K562 (cell line): ENCODE measurements at regions not wholly inside any gene's neighbourhood (a gene's known extent, or its start where the extent isn't known, plus 50 kb on each side); places are given as distances from the start of the nearest gene placed in this dataset.

Experiments used
- BRCA1 ChIP-seq, 2 experiments: fragments of 450-650 bp in 1 of 2; sonication (generic) in 1 of 2; formaldehyde crosslinking in 1 of 2; IDR thresholded peaks; 2 replicates each; pipeline versions ENCODE4 v1.5.0 to v1.6.1; 2017 to 2020; ENCODE audit warnings: mild to moderate bottlenecking in 1 of 2, missing genetic modification reagents in 1 of 2
- CREB1 ChIP-seq, 2 experiments: sonication (generic) in 1 of 2; formaldehyde crosslinking in 1 of 2; IDR thresholded peaks; 2 replicates each; pipeline versions ENCODE4 v1.6.1 to v1.8.0; 2012 to 2022; ENCODE audit warnings: inconsistent platforms in 1 of 2, mild to moderate bottlenecking in 1 of 2, missing genetic modification reagents in 1 of 2, moderate library complexity in 1 of 2
- ERF ChIP-seq: fragments of 450-650 bp; formaldehyde crosslinking; IDR thresholded peaks from 2 replicates; pipeline ENCODE4 v1.4.0; 2020; ENCODE audit warnings: mild to moderate bottlenecking, mixed read lengths
- EZH2 ChIP-seq: IDR thresholded peaks from 2 replicates; pipeline ENCODE4 v1.6.1; 2012; ENCODE audit warnings: low read depth, mild to moderate bottlenecking, inconsistent platforms, low read length, borderline replicate concordance
- GABPA ChIP-seq: fragments of 200-800 bp; sonication (Bioruptor generic); conservative IDR thresholded peaks from 2 replicates; pipeline ENCODE4 v1.6.1; 2016; ENCODE audit warnings: low read depth, missing genetic modification characterization, missing compliant biosample characterization
- NCOA2 ChIP-seq, 2 experiments: fragments of 450-650 bp; IDR thresholded peaks; 2 replicates each; pipeline ENCODE4 v1.6.1; 2018; ENCODE audit warnings: mild to moderate bottlenecking in 2 of 2, moderate library complexity in 1 of 2; ENCODE audit not compliant: partially characterized antibody in 2 of 2
- NFE2L1 ChIP-seq: fragments of 450-650 bp; IDR thresholded peaks from 2 replicates; pipeline ENCODE4 v1.6.1; 2016; ENCODE audit warnings: missing genetic modification characterization, low read depth, mild to moderate bottlenecking, missing compliant biosample characterization, moderate library complexity, borderline replicate concordance
- PML ChIP-seq: IDR thresholded peaks from 2 replicates; pipeline ENCODE4 v1.6.1; 2012; ENCODE audit warnings: low read length, inconsistent platforms
- RBFOX2 ChIP-seq: fragments of 200-400 bp; formaldehyde crosslinking; IDR thresholded peaks from 2 replicates; pipeline ENCODE4 v1.6.1; 2017; ENCODE audit warnings: low read depth, mild to moderate bottlenecking, low read length, moderate library complexity
- TAF1 ChIP-seq: IDR thresholded peaks from 2 replicates; pipeline ENCODE4 v1.6.1; 2011; ENCODE audit warnings: mild to moderate bottlenecking, low read length, moderate library complexity; ENCODE audit not compliant: insufficient read depth, control insufficient read depth, severe bottlenecking; ENCODE audit errors: extremely low read depth
- TF ChIP-seq, protein P1 (sequence below), 3 experiments: IDR thresholded peaks in 2 of 3; conservative IDR thresholded peaks in 1 of 3; 2 replicates each; pipeline ENCODE4 v1.5.1; 2011 to 2012; ENCODE audit warnings: low read length in 3 of 3, mild to moderate bottlenecking in 3 of 3, control low read depth in 2 of 3, improper control_type of control experiment in 1 of 3, inconsistent platforms in 1 of 3, low read depth in 1 of 3, mixed read lengths in 1 of 3, moderate library complexity in 1 of 3; ENCODE audit not compliant: insufficient read depth in 2 of 3
- TF ChIP-seq, protein P2 (sequence below): sonication (generic); formaldehyde crosslinking; IDR thresholded peaks from 2 replicates; pipeline ENCODE4 v1.8.0; 2022; ENCODE audit warnings: mild to moderate bottlenecking, missing genetic modification reagents

DNA sequence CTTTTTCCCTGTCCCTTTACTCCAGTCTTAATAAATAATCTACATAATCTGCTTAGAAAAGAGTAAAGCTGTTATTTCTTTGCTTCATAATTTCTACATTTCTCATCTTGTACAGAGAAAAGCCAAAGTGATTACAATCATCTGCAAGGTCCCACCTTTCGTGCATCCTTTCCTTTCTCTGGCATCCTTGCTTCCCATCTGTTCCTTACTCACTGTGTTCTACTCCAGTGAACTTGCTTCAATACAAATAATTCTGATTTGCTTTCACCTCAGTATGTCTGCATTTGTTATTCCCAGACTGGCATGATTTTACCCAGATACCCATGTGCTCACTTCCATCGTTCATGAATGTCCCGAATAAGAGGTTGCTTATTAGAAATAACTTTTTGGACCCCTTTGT is 99.4 kb upstream of the DSEL start:
- TF ChIP-seq, protein P1, sequence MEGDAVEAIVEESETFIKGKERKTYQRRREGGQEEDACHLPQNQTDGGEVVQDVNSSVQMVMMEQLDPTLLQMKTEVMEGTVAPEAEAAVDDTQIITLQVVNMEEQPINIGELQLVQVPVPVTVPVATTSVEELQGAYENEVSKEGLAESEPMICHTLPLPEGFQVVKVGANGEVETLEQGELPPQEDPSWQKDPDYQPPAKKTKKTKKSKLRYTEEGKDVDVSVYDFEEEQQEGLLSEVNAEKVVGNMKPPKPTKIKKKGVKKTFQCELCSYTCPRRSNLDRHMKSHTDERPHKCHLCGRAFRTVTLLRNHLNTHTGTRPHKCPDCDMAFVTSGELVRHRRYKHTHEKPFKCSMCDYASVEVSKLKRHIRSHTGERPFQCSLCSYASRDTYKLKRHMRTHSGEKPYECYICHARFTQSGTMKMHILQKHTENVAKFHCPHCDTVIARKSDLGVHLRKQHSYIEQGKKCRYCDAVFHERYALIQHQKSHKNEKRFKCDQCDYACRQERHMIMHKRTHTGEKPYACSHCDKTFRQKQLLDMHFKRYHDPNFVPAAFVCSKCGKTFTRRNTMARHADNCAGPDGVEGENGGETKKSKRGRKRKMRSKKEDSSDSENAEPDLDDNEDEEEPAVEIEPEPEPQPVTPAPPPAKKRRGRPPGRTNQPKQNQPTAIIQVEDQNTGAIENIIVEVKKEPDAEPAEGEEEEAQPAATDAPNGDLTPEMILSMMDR (IDR thresholded peaks at IDR 0.05 in 2 of 3, conservative IDR thresholded peaks at IDR 0.05 in 1 of 3; ENCODE audit: insufficient read depth in 2 of 3, low read depth in 1 of 3, low read length in 3 of 3), result no peak
- TF ChIP-seq GABPA (tag) (no peak), ERF (CRISPR knock-in tag) (no peak), CREB1 (IDR thresholded peaks at IDR 0.05) (no peak), CREB1 (CRISPR knock-in tag; IDR thresholded peaks at IDR 0.05) (no peak), EZH2 (no peak), TAF1 (no peak), NCOA2 (IDR thresholded peaks at IDR 0.05; ENCODE audit: partially characterized antibody in 2 of 2) (no peak), PML (no peak), BRCA1 (IDR thresholded peaks at IDR 0.05) (no peak), BRCA1 (CRISPR knock-in tag; IDR thresholded peaks at IDR 0.05) (no peak), RBFOX2 (no peak), NFE2L1 (no peak)
- TF ChIP-seq, protein P2, sequence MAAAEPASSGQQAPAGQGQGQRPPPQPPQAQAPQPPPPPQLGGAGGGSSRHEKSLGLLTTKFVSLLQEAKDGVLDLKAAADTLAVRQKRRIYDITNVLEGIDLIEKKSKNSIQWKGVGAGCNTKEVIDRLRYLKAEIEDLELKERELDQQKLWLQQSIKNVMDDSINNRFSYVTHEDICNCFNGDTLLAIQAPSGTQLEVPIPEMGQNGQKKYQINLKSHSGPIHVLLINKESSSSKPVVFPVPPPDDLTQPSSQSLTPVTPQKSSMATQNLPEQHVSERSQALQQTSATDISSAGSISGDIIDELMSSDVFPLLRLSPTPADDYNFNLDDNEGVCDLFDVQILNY (CRISPR knock-in tag), result no peak
